Bronchial epithelial cell (primary cell): ENCODE measurements at regions not wholly inside any gene's neighbourhood (a gene's known extent, or its start where the extent isn't known, plus 50 kb on each side); places are given as distances from the start of the nearest gene placed in this dataset.
A peak's percentile ranks its signal among the peaks of the same experiment; 100 is the strongest.

ENCODE experiments used
- DNase-seq: peaks from one replicate; pipeline ENCODE4 v3.0.0-alpha.2; 2010; ENCODE audit warnings: low read depth
- FAIRE-seq: peaks from 2 replicates; lab custom pipeline; 2011; peaks lifted over from hg19 to GRCh38; lab: Jason Lieb, UNC
- H3K27me3 ChIP-seq: 2 replicates; pipeline ENCODE4 v1.5.1; 2011; ENCODE audit warnings: low read length; ENCODE audit not compliant: control insufficient read depth, insufficient read depth
- H3K36me3 ChIP-seq: 2 replicates; pipeline ENCODE4 v1.5.1; 2011; ENCODE audit warnings: low read length; ENCODE audit not compliant: control insufficient read depth, insufficient read depth
- H3K4me3 ChIP-seq: 2 replicates; pipeline ENCODE4 v1.5.1; 2011; ENCODE audit warnings: mild to moderate bottlenecking, low read depth, low read length, control low read depth
- CTCF ChIP-seq: IDR thresholded peaks from 2 replicates; pipeline ENCODE4 v1.5.1; 2011; ENCODE audit warnings: mild to moderate bottlenecking, moderate library complexity, low read length, control low read depth, inconsistent platforms; ENCODE audit not compliant: insufficient read depth, severe bottlenecking

DNA sequence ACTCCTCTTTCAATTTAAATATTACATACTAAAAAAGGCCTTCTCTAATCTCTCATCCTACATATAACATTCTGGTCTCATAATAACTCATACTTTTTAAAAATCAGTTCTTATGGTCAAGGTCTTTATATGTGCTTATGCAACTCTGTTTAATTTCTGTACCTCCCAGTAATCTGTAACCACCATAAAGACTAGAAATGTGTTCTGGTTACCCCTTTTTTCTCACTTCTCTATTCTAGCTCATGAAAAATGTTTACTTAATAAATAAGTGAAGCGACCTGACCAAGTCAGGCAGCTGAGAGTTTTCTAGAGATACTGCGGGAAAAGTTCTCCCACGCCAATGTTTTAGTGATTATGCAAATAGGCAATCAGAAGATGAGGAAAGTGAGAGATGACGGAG lies 548.8 kb upstream of the FAM241A start:
- FAIRE-seq (no peak), DNase-seq (no peak)
- H3K4me3 ChIP-seq = no peak overlapping the region
- no peaks in the 10 kb centered on the region for H3K27me3 ChIP-seq
- no peaks in the 10 kb centered on the region for H3K36me3 ChIP-seq
- TF ChIP-seq CTCF = no peak

DNA sequence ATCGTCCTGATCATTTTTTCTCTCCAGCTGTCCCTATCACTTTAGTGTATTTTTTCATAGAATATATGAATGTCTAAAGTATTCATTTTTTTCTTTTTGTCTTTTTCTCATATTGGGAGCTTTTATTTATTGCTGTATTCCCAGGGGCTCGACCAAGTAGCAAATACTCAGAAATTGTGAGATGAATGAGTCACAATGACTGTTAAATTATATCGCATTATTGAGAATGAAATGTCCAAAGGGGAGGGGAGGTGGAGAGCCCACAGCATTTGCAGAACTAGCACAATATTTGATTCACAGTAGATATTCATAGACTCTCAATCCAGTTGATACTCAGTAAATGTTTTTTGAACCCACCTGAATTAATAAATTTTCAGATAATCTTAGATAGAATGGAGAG lies 543.6 kb upstream of the FAM241A start:
- FAIRE-seq = no peak
- Histone ChIP-seq H3K36me3 (no peaks in the 10 kb centered on the region), H3K4me3 (no peak overlapping the region), H3K27me3 (no peaks in the 10 kb centered on the region)
- no peak for DNase-seq
- no peak for TF ChIP-seq CTCF

- Histone ChIP-seq H3K27me3 (no peaks in the 10 kb centered on the region), H3K36me3 (no peaks in the 10 kb centered on the region), H3K4me3 (no peak overlapping the region)
- FAIRE-seq = no peak
- no peak for DNase-seq
- no peak for TF ChIP-seq CTCF
These were observed 542.4 kb upstream of the FAM241A start for GRCh38 chr4:111602848-111603247.

DNA sequence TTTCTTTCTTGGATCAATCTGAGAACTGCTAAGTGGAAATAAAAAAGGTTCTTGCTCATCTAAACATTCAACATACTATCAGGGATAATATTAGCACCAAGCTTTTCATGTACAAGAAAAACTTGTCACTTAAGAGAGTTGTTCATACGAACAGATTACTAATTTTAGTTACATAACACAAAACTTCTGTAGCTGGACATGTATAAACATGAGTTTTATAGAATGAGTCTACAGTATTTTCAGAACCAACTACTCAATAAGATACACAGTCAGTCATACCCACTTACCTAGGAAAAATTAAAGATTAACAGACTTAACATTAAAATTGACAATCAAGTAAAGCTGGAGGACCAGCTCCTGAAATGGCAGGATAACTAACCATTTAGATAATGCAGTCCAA lies 540.1 kb upstream of the FAM241A start:
- no peak for FAIRE-seq
- TF ChIP-seq CTCF = no peak
- Histone ChIP-seq H3K4me3 (no peak overlapping the region), H3K36me3 (no peaks in the 10 kb centered on the region), H3K27me3 (no peaks in the 10 kb centered on the region)
- DNase-seq = peak; percentile 76

- no peaks in the 10 kb centered on the region for H3K27me3 ChIP-seq
- TF ChIP-seq CTCF = no peak
- FAIRE-seq (no peak), DNase-seq (no peak)
- no peaks in the 10 kb centered on the region for H3K36me3 ChIP-seq
- H3K4me3 ChIP-seq = no peak overlapping the region
These were observed 534.6 kb upstream of the FAM241A start for GRCh38 chr4:111610681-111611080.

- no peaks in the 10 kb centered on the region for H3K36me3 ChIP-seq
- FAIRE-seq = no peak
- no peaks in the 10 kb centered on the region for H3K27me3 ChIP-seq
- TF ChIP-seq CTCF = no peak
- DNase-seq = no peak
- H3K4me3 ChIP-seq = no peak overlapping the region
These were observed 526.3 kb upstream of the FAM241A start for GRCh38 chr4:111618908-111619307.
